Hepatocyte (in vitro differentiated cells): ENCODE measurements at regions not wholly inside any gene's neighbourhood (a gene's known extent, or its start where the extent isn't known, plus 50 kb on each side); places are given as distances from the start of the nearest gene placed in this dataset.

Experiments
- DNase-seq: peaks from one replicate; pipeline ENCODE4 v3.0.0-alpha.2; 2016; ENCODE audit warnings: low spot score
- H2AFZ ChIP-seq: fragments of 200-600 bp; sonication (generic); 2 replicates; pipeline ENCODE4 v1.6.0; 2016; ENCODE audit warnings: antibody characterized with exemption, mild to moderate bottlenecking
- H3K27ac ChIP-seq: fragments of 200-600 bp; sonication (generic); 2 replicates; pipeline ENCODE4 v1.5.1; 2016; ENCODE audit warnings: mild to moderate bottlenecking
- H3K27me3 ChIP-seq: fragments of 200-600 bp; sonication (generic); 2 replicates; pipeline ENCODE4 v1.6.1; 2016
- H3K36me3 ChIP-seq: fragments of 200-600 bp; sonication (generic); replicated peaks from 2 replicates; pipeline ENCODE4 v1.5.1; 2016; ENCODE audit warnings: low read depth; ENCODE audit not compliant: insufficient read depth
- H3K4me1 ChIP-seq: fragments of 200-600 bp; sonication (generic); 2 replicates; pipeline ENCODE4 v1.5.1; 2016; ENCODE audit warnings: mild to moderate bottlenecking, moderate library complexity; ENCODE audit not compliant: insufficient read depth
- H3K4me2 ChIP-seq: fragments of 200-600 bp; sonication (generic); 2 replicates; pipeline ENCODE4 v1.6.0; 2016
- H3K4me3 ChIP-seq: fragments of 200-600 bp; sonication (generic); 2 replicates; pipeline ENCODE4 v1.5.1; 2016; ENCODE audit warnings: mild to moderate bottlenecking
- H3K79me2 ChIP-seq: fragments of 200-600 bp; sonication (generic); 2 replicates; pipeline ENCODE4 v1.6.0; 2017; ENCODE audit warnings: mild to moderate bottlenecking
- H3K9me2 ChIP-seq: fragments of 200-600 bp; sonication (generic); replicated peaks from 2 replicates; pipeline ENCODE4 v1.6.0; 2017; ENCODE audit warnings: mild to moderate bottlenecking; ENCODE audit not compliant: insufficient read depth
- H3K9me3 ChIP-seq: fragments of 200-600 bp; sonication (generic); 2 replicates; pipeline ENCODE4 v1.5.1; 2016; ENCODE audit warnings: low read depth, mild to moderate bottlenecking
- H4K20me1 ChIP-seq: fragments of 200-600 bp; sonication (generic); 2 replicates; pipeline ENCODE4 v1.6.0; 2016; ENCODE audit warnings: mild to moderate bottlenecking; ENCODE audit not compliant: insufficient read depth, poor library complexity, severe bottlenecking
- CTCF ChIP-seq: fragments of 200-600 bp; sonication (generic); IDR thresholded peaks from 2 replicates; pipeline ENCODE4 v1.5.1; 2016; ENCODE audit warnings: antibody characterized with exemption, mild to moderate bottlenecking; ENCODE audit not compliant: poor library complexity
- EZH2 ChIP-seq: fragments of 200-600 bp; sonication (generic); IDR thresholded peaks from 2 replicates; pipeline ENCODE4 v1.6.1; 2016; ENCODE audit warnings: antibody characterized with exemption, mild to moderate bottlenecking, borderline replicate concordance
- EZH2phosphoT487 ChIP-seq: fragments of 200-600 bp; sonication (generic); IDR thresholded peaks from one replicate; pipeline ENCODE4 v1.6.1; 2018; ENCODE audit warnings: antibody characterized with exemption, mild to moderate bottlenecking, low read depth, moderate library complexity; ENCODE audit not compliant: unreplicated experiment, severe bottlenecking
- WGBS: methylation state at CpG from one replicate; pipeline ENCODE4 v1.1.6; 2016; ENCODE audit warnings: low lambda C conversion rate; ENCODE audit errors: missing lambda C conversion rate; 5-methylcytosine and 5-hydroxymethylcytosine counted together

DNA sequence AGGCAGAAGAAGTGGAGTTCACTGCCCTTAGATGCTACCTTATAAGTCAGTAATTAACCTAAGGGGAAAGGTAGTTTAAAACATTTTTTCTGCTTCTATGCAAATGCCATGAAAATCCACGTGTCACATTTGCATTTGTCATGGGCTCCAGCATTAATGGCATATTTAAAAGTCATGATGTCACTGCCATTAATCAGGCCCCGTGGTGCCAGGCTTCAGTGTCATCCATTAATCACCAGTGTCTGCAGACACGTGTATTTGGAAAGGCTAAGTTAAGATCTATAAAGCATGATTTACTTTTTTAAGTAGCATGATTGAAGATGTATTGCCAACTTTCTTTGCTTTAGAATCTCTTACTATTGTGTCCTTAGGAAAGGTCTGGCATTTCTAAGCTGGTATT is 857.8 kb downstream of the TUSC7 start:
- TF ChIP-seq CTCF (no peak), EZH2phosphoT487 (no peak), EZH2 (no peak)
- Histone ChIP-seq H3K9me3 (no peaks in the 10 kb centered on the region), H3K27ac (no peak overlapping the region), H3K4me2 (no peak overlapping the region), H2AFZ (no peak overlapping the region), H3K27me3 (no peaks in the 10 kb centered on the region), H3K4me1 (no peaks in the 10 kb centered on the region), H4K20me1 (no peaks in the 10 kb centered on the region), H3K36me3 (no peaks in the 10 kb centered on the region), H3K4me3 (no peak overlapping the region), H3K9me2 (no peaks in the 10 kb centered on the region), H3K79me2 (no peaks in the 10 kb centered on the region)
- DNase-seq: no peak
- 61% methylated on average over 3 of the region's 3 CpGs for WGBS

- Histone ChIP-seq H3K27ac (no peak overlapping the region), H2AFZ (no peak overlapping the region), H3K36me3 (no peaks in the 10 kb centered on the region), H3K79me2 (no peaks in the 10 kb centered on the region), H3K4me1 (no peaks in the 10 kb centered on the region), H4K20me1 (no peaks in the 10 kb centered on the region), H3K9me3 (no peaks in the 10 kb centered on the region), H3K4me2 (no peak overlapping the region), H3K27me3 (no peaks in the 10 kb centered on the region), H3K4me3 (no peak overlapping the region), H3K9me2 (no peaks in the 10 kb centered on the region)
- no peak for DNase-seq
- TF ChIP-seq CTCF (no peak), EZH2phosphoT487 (no peak)
Observed at GRCh38 chr3:117567906-117568305, 858.3 kb downstream of the TUSC7 start.

DNA sequence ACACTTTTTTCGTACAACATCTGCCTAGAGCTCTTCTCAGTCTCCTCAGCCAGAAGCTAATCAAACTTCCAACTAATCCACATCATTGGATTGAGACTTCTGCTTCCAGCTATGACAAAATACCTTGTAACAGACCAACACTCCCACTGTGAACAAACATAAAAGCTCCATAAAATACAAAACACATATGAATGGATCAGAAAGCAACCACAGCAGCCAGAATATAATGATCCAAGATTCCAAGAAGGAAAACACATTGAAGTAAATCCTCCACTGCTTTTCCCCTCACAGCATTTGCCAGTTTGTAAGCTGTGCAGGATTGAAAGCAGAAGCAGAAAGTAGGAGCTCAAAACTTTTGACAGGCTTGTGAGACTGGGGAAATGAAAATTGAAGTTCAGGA is 863.2 kb downstream of the TUSC7 start:
- Histone ChIP-seq H3K9me2 (no peaks in the 10 kb centered on the region), H3K4me3 (no peak overlapping the region), H3K79me2 (no peaks in the 10 kb centered on the region), H4K20me1 (no peaks in the 10 kb centered on the region), H2AFZ (no peak overlapping the region), H3K4me2 (no peak overlapping the region), H3K27ac (no peak overlapping the region), H3K27me3 (no peaks in the 10 kb centered on the region), H3K9me3 (no peaks in the 10 kb centered on the region), H3K36me3 (no peaks in the 10 kb centered on the region), H3K4me1 (no peaks in the 10 kb centered on the region)
- TF ChIP-seq EZH2phosphoT487 (no peak), EZH2 (no peak), CTCF (no peak)
- DNase-seq: no peak
- WGBS: 85% methylated on average over 1 of the region's 1 CpG

DNA sequence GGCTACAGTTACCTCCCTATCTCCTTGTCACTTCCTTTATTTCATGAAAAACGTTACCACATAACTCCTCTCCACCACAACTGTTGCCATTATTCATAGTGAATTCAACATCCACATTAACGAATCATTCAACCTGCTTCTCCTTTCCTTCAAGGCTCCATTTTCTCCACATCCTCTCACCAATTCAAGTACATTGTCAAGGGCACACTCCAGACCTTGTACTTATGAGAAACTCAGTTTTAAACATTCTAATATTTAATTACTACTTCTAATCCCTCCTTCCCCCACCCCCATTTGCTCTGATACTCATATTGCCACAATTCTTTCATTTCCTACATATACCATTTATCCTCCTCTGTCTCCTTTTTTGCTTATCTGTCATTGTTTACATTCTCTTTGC is 871.2 kb downstream of the TUSC7 start:
- no peaks in the 10 kb centered on the region for H3K9me2 ChIP-seq
- no peaks in the 10 kb centered on the region for H3K4me1 ChIP-seq
- no peaks in the 10 kb centered on the region for H4K20me1 ChIP-seq
- no peak overlapping the region for H3K27ac ChIP-seq
- no peak overlapping the region for H3K4me3 ChIP-seq
- H3K4me2 ChIP-seq: no peak overlapping the region
- no peaks in the 10 kb centered on the region for H3K27me3 ChIP-seq
- WGBS: 74% methylated on average over 2 of the region's 2 CpGs
- H3K36me3 ChIP-seq: no peaks in the 10 kb centered on the region
- no peaks in the 10 kb centered on the region for H3K79me2 ChIP-seq
- TF ChIP-seq EZH2 (no peak), CTCF (no peak), EZH2phosphoT487 (no peak)
- H3K9me3 ChIP-seq: no peaks in the 10 kb centered on the region
- no peak overlapping the region for H2AFZ ChIP-seq
- no peak for DNase-seq
